Omental fat pad (tissue), 3 donors: ENCODE measurements at regions not wholly inside any gene's neighbourhood (a gene's known extent, or its start where the extent isn't known, plus 50 kb on each side); places are given as distances from the start of the nearest gene placed in this dataset.

Source experiments
- ATAC-seq: fragments of 150-250 bp; one replicate; pipeline ENCODE4 v1.9.1; 2016; ENCODE audit warnings: mild to moderate bottlenecking, moderate library complexity; ENCODE audit not compliant: low FRiP score
- DNase-seq: peaks from one replicate; pipeline ENCODE4 v3.0.0-alpha.2; 2019; ENCODE audit warnings: low spot score
- TF ChIP-seq, protein P1 (sequence below), 3 donors: fragments of 450-650 bp; IDR thresholded peaks; one replicate each; pipeline ENCODE4 v1.5.1; 2016 to 2017; ENCODE audit warnings: antibody characterized with exemption in 3 of 3, mild to moderate bottlenecking in 3 of 3, moderate library complexity in 2 of 3

DNA sequence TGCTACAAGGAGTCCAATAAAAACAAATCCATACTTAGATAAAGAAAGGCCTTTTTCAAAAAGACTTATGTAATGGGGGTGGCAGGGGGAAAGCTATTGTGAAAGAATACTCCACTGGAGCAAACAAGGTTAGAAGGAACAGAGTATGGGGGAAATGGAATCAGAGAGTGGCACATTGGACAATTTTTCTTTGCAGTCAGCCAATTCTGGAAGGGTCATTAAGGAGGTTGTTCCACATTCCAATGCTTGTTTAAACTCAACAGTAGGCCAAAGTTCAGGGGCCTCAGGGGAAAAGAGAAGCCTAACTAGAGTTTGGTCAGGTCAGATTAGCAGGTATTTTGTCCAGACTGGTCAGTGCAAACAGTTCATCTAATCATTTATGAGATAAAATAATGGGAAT is 105.2 kb upstream of the RESF1 start:
- ATAC-seq (no peak), DNase-seq (no peak)
- TF ChIP-seq, protein P1, sequence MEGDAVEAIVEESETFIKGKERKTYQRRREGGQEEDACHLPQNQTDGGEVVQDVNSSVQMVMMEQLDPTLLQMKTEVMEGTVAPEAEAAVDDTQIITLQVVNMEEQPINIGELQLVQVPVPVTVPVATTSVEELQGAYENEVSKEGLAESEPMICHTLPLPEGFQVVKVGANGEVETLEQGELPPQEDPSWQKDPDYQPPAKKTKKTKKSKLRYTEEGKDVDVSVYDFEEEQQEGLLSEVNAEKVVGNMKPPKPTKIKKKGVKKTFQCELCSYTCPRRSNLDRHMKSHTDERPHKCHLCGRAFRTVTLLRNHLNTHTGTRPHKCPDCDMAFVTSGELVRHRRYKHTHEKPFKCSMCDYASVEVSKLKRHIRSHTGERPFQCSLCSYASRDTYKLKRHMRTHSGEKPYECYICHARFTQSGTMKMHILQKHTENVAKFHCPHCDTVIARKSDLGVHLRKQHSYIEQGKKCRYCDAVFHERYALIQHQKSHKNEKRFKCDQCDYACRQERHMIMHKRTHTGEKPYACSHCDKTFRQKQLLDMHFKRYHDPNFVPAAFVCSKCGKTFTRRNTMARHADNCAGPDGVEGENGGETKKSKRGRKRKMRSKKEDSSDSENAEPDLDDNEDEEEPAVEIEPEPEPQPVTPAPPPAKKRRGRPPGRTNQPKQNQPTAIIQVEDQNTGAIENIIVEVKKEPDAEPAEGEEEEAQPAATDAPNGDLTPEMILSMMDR (IDR thresholded peaks at IDR 0.05), result no peak

GRCh38 chr12:31853520-31853919 is 105.7 kb upstream of the RESF1 start:
- DNase-seq (no peak), ATAC-seq (no peak)
- TF ChIP-seq, protein P1 (IDR thresholded peaks at IDR 0.05), result no peak

GRCh38 chr12:31850268-31850667 is 108.9 kb upstream of the RESF1 start:
- TF ChIP-seq, protein P1 (IDR thresholded peaks at IDR 0.05), result no peak

GRCh38 chr12:31849090-31849687 is 110.0 kb upstream of the RESF1 start:
- DNase-seq, result no peak
- TF ChIP-seq, protein P1 (IDR thresholded peaks at IDR 0.05), result no peak
- no peak for ATAC-seq

More at GRCh38 chr12:31850268-31850667, 108.9 kb upstream of the RESF1 start:
- ATAC-seq (no peak), DNase-seq (no peak)

GRCh38 chr12:31846405-31846804 is 112.8 kb upstream of the RESF1 start:
- TF ChIP-seq, protein P1 (IDR thresholded peaks at IDR 0.05), result no peak
- DNase-seq (no peak), ATAC-seq (no peak)

DNA sequence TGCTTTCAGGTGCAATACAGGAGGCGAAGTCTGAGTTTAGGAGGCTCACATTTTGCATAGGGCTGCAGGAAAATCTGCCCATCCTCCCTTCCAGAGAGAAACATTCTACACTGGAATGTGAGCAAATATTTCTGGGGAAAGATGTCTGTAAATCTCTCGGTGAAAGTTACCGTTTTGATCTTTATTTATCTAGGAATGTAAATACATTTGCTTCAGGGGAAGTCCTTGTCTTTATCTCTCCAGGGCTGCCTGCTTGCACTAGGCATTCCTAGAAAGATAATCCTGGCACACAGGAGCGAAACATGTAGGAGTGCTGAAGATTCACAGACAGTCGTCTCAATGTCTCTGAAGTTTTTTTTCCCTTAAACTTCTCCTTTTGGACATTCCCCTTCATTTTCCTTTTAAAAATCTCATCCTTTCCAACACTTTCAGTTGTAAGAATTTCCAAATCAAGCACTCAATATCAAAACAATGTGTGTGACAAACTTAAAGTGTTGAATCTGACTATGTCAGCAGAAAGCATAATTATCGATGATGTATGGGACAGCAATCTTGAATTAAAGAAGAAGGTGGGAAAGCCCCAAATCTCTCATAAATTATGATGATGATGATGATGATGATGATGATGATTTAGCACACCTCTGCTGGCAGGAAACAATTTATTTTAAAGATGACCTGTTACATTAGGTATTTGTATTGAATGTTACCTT is 113.4 kb upstream of the RESF1 start:
- no peak for ATAC-seq
- DNase-seq, result no peak
- TF ChIP-seq, protein P1 (IDR thresholded peaks at IDR 0.05), result no peak
